Kasumi-1 (cell line): ENCODE measurements at regions not wholly inside any gene's neighbourhood (a gene's known extent, or its start where the extent isn't known, plus 50 kb on each side); places are given as distances from the start of the nearest gene placed in this dataset.

Experiments
- DNase-seq, 2 experiments: peaks; one replicate each; lab custom pipeline; 2025; lab: John Stamatoyannopoulos, UW

DNA sequence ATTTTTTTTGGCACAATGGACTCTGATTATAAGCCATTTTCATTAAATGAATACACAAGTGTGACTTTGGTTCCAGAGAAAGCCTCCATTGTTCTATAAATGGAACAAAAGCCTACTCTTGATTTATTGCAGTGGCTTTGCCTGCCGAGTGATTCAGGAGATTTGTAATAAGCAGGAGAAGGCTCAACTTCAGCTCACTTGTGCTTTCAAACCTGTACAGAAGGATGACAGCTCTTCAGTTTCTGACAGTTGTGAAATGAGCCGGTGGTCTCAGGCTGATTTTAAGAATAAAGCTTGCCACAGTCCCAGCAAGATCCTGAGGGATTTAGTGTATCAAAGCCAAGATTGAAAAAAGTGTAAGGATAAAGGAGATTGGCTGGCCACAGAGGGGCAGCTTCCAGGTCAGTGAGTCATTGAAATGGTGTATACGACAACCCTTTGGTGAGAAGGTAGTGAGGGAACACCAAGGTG, 438.8 kb upstream of the TGFBR2 start:
- DNase-seq: no peak

DNA sequence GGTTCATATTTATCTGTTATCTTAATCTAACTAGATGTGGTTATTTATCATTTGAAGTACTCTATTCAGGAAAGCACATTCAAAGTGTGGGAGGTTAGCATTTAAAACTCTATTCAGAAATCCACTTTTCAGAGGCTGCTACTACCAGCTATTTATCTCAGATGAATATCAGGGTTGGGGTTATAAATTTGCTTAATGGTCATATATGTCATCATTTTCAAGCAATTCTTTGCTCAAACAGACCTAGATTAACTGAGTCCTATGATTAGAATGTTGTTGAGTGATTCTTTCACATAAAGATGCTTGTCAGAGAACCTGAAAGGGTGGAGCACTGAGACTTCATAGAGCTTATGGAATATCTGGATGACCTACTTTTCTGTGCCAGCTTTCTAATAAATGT, 436.9 kb upstream of the TGFBR2 start:
- DNase-seq: no peak

DNA sequence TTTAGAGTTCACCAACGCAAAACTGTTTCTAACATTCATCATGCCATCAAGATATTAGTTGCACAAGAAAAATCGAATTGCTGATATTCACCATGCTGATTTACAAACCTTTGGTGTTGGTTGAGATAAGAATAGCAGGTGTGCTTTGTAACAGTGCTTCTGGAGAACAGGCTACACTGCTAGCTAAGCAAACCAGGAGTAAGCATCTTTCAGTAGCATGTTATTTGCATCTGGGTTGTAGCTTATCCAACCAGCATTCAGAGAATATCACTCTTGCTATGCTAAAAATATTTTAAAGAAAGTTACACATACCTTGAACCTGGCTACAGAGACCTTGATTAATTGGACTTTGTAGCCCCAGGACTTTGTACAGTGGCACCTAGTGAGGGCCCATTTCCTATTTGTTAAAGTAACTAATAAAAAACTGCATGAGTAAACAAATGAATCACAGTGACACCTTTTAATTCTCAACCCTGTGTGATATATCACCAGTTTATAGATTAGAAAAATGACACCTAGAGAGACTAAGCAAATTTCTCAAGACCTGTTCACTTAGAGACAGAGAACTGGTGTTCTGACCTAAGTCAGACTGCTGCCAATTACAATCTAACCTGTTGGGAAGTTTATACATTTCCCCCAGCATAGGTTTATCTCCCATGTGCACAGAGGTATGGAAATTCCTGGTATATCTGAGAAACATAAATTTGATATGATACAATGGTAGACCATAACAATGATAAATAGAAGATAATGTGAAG, 435.5 kb upstream of the TGFBR2 start:
- no peak for DNase-seq

DNA sequence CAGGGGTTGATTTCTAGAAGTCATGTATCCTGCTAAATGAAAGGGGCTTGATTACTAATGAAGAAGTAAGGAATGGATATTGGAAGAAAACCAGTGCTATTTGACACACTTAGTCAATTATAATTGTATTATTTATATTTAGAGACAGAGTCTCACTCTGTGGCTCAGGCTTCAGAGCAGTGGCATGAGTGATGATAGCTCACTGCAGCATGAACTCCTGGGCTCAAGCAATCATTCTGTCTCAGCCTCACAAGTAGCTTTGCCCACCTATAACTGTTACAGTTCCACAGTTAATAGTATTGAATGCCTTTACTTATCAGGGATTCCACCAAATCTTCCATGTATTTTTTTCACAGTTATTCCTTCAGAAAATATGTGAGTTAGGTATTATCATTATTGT, 432.0 kb upstream of the TGFBR2 start:
- DNase-seq: no peak

GRCh38 chr3:30180310-30181177, 425.9 kb upstream of the TGFBR2 start:
- DNase-seq: peak; percentile 26 to 53

DNA sequence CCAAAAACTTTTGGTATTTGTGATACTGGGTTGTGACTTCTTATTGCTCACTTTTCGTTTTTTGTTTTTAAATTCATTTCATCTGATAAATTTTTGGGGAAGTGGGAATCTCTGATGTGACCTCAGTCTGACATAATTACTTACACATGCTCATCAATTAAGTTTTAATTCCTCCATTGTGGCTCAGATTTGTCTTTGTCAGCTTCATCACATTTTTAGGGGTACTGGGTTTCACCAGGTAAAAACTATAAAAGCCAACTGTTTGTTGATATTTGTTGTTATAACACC, 425.3 kb upstream of the TGFBR2 start:
- no peak for DNase-seq

- DNase-seq: no peak
Measured at GRCh38 chr3:30181581-30181980, 424.8 kb upstream of the TGFBR2 start.

GRCh38 chr3:30183421-30183820, 423.0 kb upstream of the TGFBR2 start:
- no peak for DNase-seq

DNA sequence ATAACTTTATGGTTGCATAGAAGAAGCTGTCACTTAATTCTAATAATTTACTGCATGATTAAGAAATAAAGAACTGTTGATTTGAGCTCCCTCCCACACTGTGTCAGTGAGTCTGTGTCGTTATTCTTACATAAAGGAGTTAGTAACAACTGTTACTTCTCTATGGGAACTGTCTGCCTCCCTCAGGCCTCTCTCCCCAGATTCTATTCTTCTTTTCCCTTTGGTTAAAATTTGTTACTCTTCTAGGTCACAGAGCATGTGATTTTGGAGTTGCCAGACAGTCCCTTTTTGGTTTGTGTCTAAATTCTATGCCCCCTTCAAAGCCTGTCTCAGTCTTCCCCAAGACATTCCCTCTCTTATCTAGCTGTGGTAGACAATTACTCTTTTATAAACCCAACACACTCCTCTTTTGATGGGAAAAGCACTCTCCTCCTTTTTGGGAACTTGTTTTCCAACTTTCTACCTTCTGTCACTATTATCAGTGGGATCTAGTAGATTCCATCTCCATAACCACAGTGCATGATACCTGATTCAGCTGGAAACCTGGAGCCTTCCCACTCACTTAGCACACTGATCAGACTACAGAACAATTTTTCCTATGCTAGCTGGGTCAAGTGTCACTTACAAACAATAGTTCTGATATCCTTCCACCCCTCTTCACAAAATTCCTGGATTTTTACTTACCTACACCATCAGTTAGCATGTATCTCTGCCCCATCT, 422.1 kb upstream of the TGFBR2 start:
- no peak for DNase-seq

GRCh38 chr3:30185872-30186271, 420.5 kb upstream of the TGFBR2 start:
- no peak for DNase-seq

GRCh38 chr3:30186741-30187219, 419.6 kb upstream of the TGFBR2 start:
- DNase-seq: no peak

- DNase-seq: no peak
Measured at GRCh38 chr3:30187366-30187765, 419.0 kb upstream of the TGFBR2 start.

DNA sequence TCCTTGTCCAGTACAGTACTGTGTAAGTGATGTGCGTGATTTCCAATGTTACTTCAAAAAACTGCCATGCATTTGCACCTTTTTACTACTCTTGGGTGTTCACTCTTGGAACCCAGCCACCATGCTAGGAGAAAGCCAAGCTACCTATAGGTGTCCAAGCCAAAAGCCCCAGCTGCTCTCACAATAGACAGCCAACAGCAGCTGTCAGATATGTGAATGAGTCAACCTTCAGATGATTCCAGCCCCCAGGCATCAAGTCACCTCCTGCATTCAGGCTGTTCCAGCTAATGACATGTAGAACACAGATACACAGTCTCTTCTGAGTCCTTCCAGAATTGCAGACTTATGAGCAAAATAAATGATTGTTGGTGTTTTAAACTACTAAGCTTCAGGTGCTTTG, 417.7 kb upstream of the TGFBR2 start:
- no peak for DNase-seq

DNA sequence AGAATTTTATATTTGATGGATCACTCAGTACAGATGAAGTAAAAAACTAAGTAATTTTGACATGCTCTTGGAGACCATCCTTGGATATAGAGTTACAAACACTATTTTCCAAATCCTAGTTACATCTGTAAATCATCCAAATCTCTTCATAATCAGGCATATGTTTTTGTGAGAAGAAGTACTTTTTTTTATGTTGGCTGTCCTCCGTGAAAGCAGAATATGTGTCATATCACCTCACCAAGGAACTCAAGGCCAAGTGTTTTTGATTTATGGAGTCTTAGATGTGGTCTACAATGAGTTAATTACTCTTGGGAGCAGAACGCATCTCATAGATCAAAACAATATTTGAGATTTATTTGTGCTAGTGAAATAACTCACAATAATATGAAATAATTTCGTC, 416.5 kb upstream of the TGFBR2 start:
- DNase-seq: no peak

- peak; percentile 70 to 80 for DNase-seq
Measured at GRCh38 chr3:30193625-30194044, 412.8 kb upstream of the TGFBR2 start.

- DNase-seq: no peak
Measured at GRCh38 chr3:30195352-30195751, 411.0 kb upstream of the TGFBR2 start.

DNA sequence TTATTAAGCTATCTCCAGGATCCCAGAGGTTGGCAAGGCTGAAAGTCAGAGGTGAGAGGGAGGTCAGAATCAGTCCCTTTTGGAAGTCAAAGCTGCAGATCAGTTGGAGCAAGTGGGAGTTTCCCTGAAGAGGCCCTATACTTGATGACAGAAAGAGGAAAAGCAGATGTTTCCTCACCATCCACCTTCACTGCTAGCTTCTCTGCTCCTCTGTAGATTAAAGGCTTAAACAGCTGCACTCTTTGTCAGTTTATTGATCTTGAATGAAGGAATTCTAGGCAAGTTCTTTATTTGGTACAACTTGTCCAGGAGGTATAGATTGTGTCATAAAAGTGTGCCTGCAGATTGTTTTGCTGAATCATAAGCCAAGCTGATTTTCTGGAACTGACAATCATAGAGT, 408.2 kb upstream of the TGFBR2 start:
- DNase-seq: peak; percentile 88 to 89

GRCh38 chr3:30199096-30199759, 407.2 kb upstream of the TGFBR2 start:
- peak; percentile 69 to 70 for DNase-seq

GRCh38 chr3:30199855-30200254, 406.5 kb upstream of the TGFBR2 start:
- DNase-seq: no peak

- no peak for DNase-seq
Measured at GRCh38 chr3:30201715-30202114, 404.7 kb upstream of the TGFBR2 start.

- no peak for DNase-seq
Measured at GRCh38 chr3:30203301-30203700, 403.1 kb upstream of the TGFBR2 start.

GRCh38 chr3:30204126-30204525, 402.3 kb upstream of the TGFBR2 start:
- DNase-seq: no peak
